ENCODE measurements at regions not wholly inside any gene's neighbourhood (a gene's known extent, or its start where the extent isn't known, plus 50 kb on each side); places are given as distances from the start of the nearest gene placed in this dataset.
"Not testable (repeated sequence)": the region's sequence is repeated elsewhere in the genome, so short reads cannot be mapped to it uniquely, and the experiment has no call there.

- Histone ChIP-seq H3K27me3 (ENCODE audit: insufficient read depth in 3 of 3, low read length in 2 of 3) (no peaks in the 10 kb centered on the region), H3K27ac (no peak overlapping the region), H3K4me3 (no peak overlapping the region), H3K4me1 (no peaks in the 10 kb centered on the region), H3K36me3 (ENCODE audit: insufficient read depth in 1 of 2, low read depth in 1 of 2) (no peaks in the 10 kb centered on the region), H3K9me3 (no peaks in the 10 kb centered on the region)
- intact Hi-C loops (cut with DNase I): no loop called here
- 56 to 67% (median 64%) methylated on average over 7 of the region's 7 CpGs for WGBS, 3 donors
- DNase-seq (no peak), ATAC-seq (no peak)
- no peak for TF ChIP-seq CTCF (IDR thresholded peaks at IDR 0.05)
Observed at GRCh38 chr10:25869067-25869591, 64.9 kb upstream of the MYO3A start.

GRCh38 chr10:25869609-25870008 lies 64.4 kb upstream of the MYO3A start:
- Histone ChIP-seq H3K4me3 (no peak overlapping the region), H3K9me3 (no peaks in the 10 kb centered on the region), H3K4me1 (no peaks in the 10 kb centered on the region), H3K27ac (no peak overlapping the region), H3K36me3 (ENCODE audit: insufficient read depth in 1 of 2, low read depth in 1 of 2) (no peaks in the 10 kb centered on the region), H3K27me3 (ENCODE audit: insufficient read depth in 3 of 3, low read length in 2 of 3) (no peaks in the 10 kb centered on the region)
- WGBS, 3 donors: 78 to 90% (median 80%) methylated on average over 3 of the region's 3 CpGs
- ATAC-seq (no peak), DNase-seq (no peak)
- no peak for TF ChIP-seq CTCF (IDR thresholded peaks at IDR 0.05)
- intact Hi-C loops (cut with DNase I): no loop called here

- DNase-seq; H3K27ac ChIP-seq; H3K36me3 ChIP-seq (ENCODE audit: insufficient read depth in 1 of 2, low read depth in 1 of 2); H3K4me3 ChIP-seq; H3K27me3 ChIP-seq (ENCODE audit: insufficient read depth in 3 of 3, low read length in 2 of 3); H3K4me1 ChIP-seq; H3K9me3 ChIP-seq; ATAC-seq; intact Hi-C loops (cut with DNase I): not testable (repeated sequence)
- whole genome bisulfite sequencing, 3 donors: 71 to 79% (median 79%) methylated on average over 2 of the region's 2 CpGs
Observed at GRCh38 chr10:25874402-25874801, 59.6 kb upstream of the MYO3A start.

- no peak overlapping the region for H3K27ac ChIP-seq
- no peaks in the 10 kb centered on the region for H3K4me1 ChIP-seq
- H3K36me3 ChIP-seq (ENCODE audit: insufficient read depth in 1 of 2, low read depth in 1 of 2): no peaks in the 10 kb centered on the region
- H3K9me3 ChIP-seq: no peaks in the 10 kb centered on the region
- DNase-seq (peak; percentile 44 to 56), ATAC-seq (no peak)
- intact Hi-C loops (cut with DNase I): no loop called here
- 1 to 3% (median 1%) methylated on average over 7 of the region's 7 CpGs for WGBS, 3 donors
- peak; percentile 60 for TF ChIP-seq CTCF (IDR thresholded peaks at IDR 0.05)
- H3K27me3 ChIP-seq (ENCODE audit: insufficient read depth in 3 of 3, low read length in 2 of 3): no peaks in the 10 kb centered on the region
- H3K4me3 ChIP-seq: no peak overlapping the region
Observed at GRCh38 chr10:25875556-25876165, 58.4 kb upstream of the MYO3A start.

GRCh38 chr10:25877296-25877695 lies 56.7 kb upstream of the MYO3A start:
- no peak for TF ChIP-seq CTCF (IDR thresholded peaks at IDR 0.05)
- H3K27ac ChIP-seq: no peak overlapping the region
- H3K27me3 ChIP-seq (ENCODE audit: insufficient read depth in 3 of 3, low read length in 2 of 3): no peaks in the 10 kb centered on the region
- H3K4me1 ChIP-seq: no peaks in the 10 kb centered on the region
- H3K4me3 ChIP-seq: no peak overlapping the region
- ATAC-seq: no peak
- no peaks in the 10 kb centered on the region for H3K36me3 ChIP-seq (ENCODE audit: insufficient read depth in 1 of 2, low read depth in 1 of 2)
- DNase-seq: no peak
- intact Hi-C loops (cut with DNase I): no loop called here
- H3K9me3 ChIP-seq: no peaks in the 10 kb centered on the region
